ENCODE measurements at regions not wholly inside any gene's neighbourhood (a gene's known extent, or its start where the extent isn't known, plus 50 kb on each side); places are given as distances from the start of the nearest gene placed in this dataset.

GRCh38 chr12:124622331-124622730, 54.9 kb upstream of the NCOR2 start:
- no peak for TF ChIP-seq POLR2A (IDR thresholded peaks at IDR 0.05)
- no peak for TF ChIP-seq CTCF (IDR thresholded peaks at IDR 0.05)
